CD4-positive, alpha-beta T cell treated with Interleukin-12 subunit alpha and Interleukin-12 subunit beta, for 1 hour (primary cell): ENCODE measurements at regions not wholly inside any gene's neighbourhood (a gene's known extent, or its start where the extent isn't known, plus 50 kb on each side); places are given as distances from the start of the nearest gene placed in this dataset.

Experiments used
- DNase-seq: peaks from one replicate; pipeline ENCODE4 v3.0.0-alpha.2; 2020

- no peak for DNase-seq
Measured at GRCh38 chr5:126368239-126368812, 54.9 kb upstream of the GRAMD2B start.

DNA sequence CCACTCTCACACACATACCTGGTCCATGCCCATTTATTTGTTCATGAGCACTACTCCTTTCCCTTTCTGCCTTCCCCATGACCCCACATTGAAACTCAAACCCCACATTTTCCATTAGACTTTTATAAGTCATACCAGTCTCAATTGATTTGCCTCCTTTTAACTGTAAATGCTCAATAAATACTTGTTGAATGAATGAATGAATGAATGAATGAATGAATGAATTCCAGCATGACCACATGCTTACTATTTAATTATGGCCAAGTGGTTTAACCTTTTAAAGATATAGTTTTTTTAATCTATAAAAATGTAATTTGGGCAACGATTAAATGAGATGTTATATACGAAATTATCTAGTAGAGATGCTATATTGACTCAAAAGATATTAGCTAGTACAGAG, 54.1 kb upstream of the GRAMD2B start:
- no peak for DNase-seq

DNA sequence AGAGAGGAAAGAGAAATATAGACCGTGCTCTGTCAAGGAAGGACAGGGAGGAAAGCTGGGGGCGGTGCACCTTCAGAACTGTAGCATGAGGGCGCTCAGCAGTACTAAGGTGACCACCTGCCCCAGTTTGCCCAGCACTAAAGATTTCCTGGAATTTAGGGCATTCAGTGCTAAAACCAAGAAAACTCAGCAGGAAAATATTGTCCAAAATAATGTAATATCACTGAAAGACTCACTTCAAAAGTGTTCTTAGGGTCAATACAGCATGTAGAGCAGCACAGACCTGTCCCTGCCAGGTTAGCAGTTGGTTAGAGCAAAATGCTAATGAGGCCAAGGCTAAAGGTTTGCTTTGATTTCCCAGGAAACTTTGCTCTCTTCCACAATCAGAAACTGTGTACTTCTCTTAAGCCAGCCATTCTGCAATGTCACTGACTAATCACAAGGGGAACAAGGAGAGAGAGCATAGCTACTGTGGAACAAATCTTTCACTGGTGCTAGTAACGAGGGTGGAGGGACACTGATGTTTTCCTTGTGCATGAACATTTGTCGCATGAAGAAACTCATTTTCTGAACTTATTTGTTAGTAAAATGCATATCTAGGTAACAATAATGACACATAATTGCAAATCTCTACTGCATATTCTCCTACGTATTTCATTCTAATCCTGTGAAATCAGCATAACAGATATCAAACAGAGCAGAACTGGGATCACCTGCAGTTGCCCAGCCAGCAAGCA, 53.0 kb upstream of the GRAMD2B start:
- no peak for DNase-seq

DNA sequence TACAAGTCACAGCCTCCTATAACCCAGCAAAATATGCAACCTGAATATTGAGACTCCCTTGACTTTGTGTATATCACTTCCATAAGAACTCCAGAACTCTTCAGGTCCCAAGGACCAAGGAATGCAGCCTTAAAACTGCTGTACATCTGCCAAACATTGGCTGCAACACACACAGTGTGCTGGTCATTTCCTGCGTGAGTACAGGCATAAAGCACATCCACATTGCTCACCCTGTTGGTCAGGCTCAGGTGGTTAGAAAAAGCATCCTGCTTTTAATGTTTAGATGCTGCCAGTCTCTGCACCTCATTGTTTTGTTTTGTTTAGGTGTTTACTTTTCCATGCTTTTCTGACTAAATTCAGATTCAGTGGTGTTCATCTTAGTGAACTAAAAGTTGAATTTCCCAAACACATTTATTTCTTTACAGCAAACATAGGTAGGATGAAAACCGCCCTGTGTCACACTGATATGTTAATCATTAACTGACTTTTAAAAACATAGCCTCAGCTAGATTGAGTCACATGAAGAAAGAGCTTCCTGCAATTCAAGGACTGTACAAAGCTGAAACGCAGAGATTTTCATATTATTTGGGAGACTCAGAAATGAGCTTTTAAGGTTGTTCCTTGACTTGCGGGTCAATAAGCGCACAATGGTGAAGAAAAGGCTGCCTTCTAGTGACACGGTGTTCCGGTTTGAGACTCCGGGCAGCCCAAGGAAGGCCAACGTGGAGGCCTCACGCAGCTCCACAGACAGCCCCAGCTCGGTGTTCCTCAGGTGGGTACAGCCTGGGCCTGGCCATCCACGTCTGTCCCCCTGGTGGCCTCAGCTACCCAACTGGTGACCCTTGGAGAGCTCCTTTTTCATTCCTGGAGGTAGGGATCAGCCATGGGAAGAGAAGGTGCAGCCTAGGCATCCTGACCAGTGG, 52.2 kb upstream of the GRAMD2B start:
- no peak for DNase-seq

- peak; percentile 41 for DNase-seq
Measured at GRCh38 chr5:126373375-126374108, 49.7 kb upstream of the GRAMD2B start.
